ENCODE measurements at regions not wholly inside any gene's neighbourhood (a gene's known extent, or its start where the extent isn't known, plus 50 kb on each side); places are given as distances from the start of the nearest gene placed in this dataset.

DNA sequence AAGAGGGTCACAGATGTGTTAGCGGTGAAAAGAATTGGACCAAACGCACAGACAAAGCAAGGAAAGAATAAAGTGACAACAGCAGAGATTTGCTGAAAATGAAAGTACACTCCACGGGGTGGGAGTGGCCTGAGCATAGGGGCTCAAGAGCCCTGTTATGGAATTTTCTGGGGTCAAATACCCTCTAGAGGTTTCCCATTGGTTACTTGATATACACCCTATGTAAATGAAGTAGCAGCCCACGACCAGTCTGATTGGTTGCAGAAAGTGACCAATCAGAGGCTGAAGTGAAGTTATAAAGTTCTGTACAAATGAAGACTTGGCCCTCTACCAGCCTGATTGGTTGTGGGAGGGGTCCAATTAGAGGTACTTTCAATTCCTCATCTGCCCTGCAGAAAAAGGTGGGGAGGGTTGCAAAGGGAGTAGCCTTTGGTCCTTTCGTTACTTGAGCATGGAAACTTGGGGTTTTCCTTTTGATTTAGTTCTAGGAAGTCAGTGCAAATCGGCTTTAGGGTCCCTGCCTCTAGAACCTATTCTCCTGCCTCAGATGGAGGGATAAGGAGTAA lies 125.6 kb upstream of the PRPS1L1 start:
- no peak for DNase-seq (ENCODE audit: low read depth)

DNA sequence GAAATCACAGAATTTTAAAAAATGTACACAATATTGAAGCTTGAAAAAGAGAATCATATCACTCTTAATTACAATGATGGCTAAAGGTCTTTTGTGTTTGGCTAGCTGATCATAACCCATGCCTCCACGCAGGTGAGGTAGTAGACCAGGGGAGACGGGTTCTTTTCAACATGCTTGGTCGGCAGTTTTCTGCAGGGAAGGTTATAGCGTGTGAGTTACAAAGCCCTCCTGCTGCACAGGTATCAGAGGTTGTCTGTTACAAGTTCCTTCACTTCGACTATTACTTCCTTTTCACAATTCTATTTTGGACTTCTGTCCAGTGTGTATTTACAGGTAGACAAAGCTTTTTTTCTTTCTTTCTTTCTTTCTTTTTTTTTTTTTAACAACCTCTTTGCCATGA lies 127.1 kb upstream of the PRPS1L1 start:
- DNase-seq (ENCODE audit: low read depth) = no peak

DNA sequence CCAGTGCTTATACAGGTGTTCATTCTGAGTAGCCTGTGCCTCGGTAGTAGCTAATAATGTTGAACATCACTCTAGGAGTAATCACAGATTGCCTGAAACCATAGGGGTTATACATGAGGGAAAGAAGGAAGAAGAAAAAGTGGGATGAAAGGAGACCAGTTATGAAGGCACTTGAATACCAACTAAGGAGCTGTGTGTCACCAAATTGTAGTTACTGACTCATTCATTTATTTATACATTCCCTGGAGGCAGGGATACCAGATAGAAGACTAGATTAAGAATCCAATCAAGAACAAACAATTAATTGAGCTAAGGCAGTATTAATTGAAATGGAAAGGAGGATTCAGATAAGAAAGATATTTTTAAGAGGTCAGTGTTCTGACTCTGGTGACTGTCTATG lies 129.6 kb upstream of the PRPS1L1 start:
- DNase-seq (ENCODE audit: low read depth) = no peak

DNA sequence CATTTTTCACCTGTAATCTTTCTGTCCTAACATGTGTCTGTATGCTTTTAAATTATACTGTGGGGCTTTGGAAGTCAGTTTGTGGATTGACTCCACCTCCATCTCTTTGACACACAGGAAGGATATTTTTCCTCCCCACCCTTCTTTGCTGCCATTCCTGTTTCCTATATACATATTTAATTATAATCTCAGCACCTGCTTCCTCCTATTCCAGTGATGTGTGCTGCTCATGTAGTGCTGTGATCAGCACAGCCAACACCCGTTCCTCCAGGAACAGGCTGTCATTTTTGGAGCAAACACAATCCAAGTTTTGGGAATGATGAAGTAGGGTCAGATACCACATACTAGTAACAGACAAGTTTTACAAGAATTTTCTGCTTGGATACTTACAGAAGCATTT lies 135.0 kb upstream of the PRPS1L1 start:
- DNase-seq (ENCODE audit: low read depth) = no peak

DNA sequence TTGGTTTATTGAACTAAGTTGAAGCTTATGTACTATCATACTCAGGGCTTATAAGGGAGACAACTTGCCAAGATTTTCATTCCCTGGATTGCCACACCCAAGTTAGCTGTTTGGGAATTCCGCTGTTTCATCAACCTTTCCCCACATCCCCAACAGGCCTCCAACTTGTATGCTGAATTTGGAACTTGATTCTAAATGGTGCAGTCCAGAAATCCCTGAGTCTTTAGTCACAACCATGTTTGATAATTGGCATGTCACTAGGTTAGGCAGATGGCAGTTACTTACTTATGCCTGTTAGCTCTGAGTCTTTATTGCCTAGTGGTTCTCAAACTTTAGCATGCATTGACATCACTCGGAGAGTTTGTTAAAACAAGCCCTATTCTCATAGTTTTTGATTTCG lies 135.4 kb upstream of the PRPS1L1 start:
- no peak for DNase-seq (ENCODE audit: low read depth)

DNA sequence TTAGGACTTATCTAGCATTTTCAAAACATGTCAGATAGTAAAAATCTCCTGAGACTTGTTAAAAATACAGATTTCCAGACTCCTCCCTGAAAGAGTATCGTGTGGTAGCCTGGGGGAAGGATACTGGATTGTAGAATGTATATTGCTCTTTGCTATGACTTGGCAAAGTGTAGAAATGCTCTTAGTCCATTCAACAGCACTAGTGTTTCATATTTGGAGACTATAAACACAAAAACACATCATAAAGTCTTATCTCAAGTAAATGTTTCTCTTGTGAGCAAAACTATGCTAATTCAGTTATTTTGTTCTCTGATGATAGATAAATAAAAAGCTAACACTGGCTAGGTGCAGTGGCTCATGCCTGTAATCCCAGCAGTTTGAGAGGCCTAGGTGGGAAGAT lies 137.5 kb upstream of the PRPS1L1 start:
- no peak for DNase-seq (ENCODE audit: low read depth)

DNA sequence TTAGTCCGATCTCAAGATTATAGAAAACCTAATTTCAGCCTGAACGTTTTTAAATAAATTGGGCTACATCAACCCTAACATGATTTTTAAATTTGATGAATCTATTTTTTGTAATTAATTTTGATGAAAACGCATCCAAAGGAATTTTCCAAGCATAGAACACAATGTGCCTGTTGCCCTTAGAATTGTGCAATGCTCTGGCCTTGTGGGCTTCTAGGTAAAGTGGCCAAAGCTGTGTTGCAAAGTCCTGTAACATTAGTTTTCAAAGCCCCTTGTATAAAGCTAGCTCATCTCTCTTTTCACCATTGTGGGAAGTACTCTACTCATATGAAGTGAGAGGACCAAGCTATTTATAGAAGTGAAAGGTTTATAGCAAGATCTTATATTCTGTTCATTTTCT lies 138.4 kb upstream of the PRPS1L1 start:
- no peak for DNase-seq (ENCODE audit: low read depth)

DNA sequence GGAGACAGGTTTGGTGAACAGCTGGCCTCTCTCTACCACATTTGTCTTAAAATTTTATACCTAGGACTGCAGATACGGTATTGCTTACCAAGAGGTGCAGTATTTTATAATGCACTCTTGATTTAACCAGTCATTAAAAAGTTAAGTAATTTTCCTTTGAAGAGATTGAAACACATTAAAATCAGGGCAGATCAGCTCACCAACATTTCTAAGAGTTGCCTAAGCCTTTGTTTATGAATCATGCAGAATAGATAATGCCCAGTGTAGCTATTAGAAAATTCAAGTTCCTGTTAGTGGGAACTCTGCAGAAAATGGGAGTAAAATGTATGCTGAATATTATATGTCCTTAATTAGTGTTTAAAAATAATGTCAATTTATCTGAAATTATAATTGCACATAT lies 140.2 kb upstream of the PRPS1L1 start:
- no peak for DNase-seq (ENCODE audit: low read depth)

DNA sequence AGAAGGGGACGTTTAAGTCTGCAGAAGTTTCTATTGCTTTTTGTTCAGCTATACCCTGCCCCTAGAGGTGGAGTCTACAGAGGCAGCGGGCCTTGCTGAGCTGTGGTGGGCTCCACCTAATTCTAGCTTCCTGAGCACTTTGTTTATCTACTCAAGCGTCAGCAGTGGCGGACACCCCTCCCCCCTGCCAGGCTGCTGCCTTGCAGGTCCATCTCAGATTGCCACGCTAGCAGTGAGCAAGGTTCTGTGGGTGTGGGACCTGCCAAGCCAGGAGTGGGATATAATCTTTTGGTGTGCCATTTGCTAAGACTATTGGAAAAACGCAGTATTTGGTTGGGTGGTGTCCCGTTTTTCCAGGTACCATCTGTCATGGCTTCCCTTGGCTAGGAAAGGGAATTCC lies 147.3 kb upstream of the PRPS1L1 start:
- DNase-seq (ENCODE audit: low read depth) = no peak

DNA sequence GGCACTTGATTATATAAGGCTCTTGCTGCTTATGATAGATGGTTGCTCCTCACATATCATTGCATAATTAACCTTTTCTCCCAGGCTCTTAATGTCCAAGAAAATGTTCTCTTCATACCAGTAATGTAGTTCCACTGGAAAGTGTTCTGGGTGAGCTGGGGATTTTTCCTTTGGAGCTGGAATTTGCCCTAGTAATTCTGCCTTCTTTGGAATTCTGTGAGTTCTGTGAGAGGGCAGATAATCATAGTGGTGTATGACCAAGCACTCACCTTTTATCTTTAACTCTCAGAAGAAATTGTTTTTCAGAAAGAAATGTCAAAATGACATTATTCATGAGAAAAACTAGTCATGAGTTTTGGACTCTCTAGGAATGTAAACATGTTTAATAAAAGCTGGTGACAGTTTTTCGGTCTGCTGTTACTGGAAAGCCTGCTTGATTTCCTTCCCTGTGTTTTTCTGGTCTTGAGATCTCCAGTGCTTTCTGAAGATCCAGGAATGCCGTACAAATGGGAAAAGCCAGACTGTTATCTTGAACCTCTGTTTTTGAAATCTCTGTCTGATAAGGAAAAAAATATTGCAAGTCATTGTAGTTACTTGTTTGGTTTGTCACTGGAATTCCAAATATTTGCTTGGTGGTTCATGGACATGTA lies 148.3 kb upstream of the PRPS1L1 start:
- no peak for DNase-seq (ENCODE audit: low read depth)

DNA sequence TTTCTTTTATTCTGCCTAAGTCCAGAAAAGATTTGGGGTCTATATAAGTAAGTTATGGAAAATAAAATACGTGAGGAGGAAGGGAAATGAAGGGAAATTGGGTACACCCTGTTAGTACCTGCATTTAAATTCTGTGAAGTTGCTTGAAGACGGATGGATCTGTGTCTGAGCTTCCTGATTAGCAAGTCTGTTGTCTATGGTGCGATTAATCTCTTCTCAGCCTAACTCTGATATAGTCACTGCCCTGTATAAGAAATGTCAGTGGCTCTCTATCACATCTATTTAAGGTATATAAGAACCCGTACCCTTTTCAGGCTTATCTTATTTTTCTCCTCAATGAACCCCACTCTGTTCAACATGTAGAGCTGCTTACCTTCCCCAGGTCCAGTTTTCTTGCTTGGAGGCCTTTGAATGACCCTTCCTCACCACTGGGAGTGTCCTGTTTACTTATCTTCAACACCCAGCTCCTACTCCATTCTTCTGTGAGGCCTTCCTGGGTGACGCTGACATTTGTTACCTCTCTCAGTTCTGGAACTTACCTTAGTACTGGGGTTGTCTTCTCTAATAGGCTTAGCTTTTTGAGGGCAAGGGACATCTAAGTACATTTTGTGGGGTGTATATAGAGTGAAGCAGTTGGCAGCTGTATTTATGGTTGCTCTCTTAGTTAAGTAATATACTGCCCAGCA lies 149.6 kb upstream of the PRPS1L1 start:
- DNase-seq (ENCODE audit: low read depth) = no peak

DNA sequence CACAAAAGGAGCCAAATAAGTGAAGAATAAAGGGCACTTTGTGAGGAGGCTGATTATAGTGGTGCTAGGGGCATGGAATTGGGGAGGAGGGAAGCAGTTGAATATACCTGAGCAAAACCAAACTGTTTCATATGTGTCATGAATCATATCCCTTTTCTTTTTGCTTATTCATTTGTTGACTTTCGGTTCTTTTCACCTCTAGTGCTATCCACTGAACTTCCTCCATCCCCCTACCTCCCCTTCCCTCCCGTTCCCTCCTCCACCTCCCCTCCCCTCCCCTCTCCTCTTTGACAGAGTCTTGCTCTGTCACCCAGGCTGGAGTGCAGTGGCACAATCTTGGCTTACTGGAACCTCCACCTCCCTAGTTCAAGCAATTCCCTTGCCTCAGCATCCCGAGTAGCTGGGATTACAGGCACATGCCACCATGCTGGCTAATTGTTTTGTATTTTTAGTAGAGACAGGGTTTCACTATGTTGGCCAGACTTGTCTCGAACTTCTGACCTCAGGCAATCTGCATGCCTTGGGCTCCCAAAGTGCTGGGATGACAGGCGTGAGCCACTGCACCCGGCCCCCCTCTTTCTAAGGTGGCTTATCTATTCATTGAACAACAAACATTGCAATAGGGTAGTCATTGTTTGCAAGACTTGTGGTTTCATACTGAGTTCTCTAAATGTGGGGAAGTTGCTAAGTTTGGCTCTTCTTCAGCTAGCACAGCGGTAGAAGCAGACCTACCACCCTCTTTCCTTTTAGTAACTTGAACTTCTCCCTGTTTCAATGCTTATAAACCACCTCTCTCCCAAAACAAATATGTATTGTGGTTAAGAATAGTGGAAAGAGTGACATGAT lies 150.4 kb upstream of the PRPS1L1 start:
- DNase-seq (ENCODE audit: low read depth) = no peak

DNA sequence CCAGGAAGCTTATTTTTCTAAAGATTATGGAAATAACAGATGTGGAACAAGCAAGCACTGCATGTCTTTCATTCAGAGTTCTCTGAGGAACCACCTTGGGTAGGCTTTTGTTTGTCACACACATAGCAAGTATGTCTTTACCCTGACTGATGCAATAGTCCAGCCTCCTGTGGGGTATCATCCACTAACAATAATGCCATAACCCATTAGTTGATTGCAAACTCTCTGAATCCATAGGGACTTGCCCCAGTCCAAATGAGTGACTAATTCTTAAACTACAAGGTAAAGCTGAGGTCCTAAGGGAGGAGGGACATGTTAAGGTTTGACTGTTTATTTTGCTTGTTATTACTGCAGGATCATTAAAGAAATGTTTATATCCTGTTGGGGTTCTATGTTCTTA lies 151.4 kb upstream of the PRPS1L1 start:
- no peak for DNase-seq (ENCODE audit: low read depth)

DNA sequence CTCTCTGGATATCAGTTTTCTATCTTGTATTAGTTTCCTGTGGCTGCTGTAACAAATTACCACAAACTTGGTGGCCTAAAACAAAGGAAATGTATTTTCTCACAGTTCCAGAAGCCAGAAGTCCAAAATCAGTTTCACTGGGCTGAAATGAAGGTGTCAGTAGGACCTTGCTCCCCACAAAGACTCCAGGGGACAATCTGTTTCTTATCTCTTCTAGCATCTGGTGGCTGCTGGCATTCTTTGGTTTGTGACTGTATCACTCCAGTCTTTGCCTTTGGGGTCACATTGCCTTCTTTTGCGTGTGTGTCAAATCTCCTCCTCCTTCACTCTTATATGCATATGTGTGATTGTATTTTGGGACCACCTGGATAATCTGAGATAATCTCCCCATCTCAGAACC lies 153.0 kb upstream of the PRPS1L1 start:
- DNase-seq (ENCODE audit: low read depth) = no peak

DNA sequence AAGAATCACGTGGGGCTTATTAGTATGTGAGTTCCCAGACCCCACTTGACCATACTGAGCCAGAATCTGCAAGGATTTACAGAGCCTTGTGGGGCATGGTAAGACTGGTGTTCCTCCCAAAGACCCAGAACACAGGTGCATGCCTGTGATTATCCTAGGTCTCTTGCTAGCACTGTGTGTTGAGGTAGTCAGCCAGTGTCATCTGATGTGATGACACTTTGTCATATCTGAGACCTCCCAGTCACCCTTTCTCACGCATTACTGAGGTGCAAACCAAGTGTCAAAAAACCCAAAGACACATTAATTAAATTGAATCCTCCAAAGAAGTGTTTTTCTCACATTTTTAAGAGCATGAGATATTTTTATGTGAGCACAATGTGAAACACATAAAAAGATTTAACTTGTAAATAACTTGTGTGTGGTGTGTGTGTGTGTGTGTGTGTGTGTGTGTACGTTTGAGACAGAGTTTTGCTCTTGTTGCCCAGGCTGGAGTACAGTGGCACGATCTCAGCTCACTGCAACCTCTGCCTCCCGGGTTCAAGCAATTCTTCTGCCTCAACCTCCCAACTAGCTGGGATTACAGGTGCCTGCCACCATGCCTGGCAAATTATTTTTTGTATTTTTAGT lies 162.0 kb upstream of the PRPS1L1 start:
- no peak for DNase-seq (ENCODE audit: low read depth)

DNA sequence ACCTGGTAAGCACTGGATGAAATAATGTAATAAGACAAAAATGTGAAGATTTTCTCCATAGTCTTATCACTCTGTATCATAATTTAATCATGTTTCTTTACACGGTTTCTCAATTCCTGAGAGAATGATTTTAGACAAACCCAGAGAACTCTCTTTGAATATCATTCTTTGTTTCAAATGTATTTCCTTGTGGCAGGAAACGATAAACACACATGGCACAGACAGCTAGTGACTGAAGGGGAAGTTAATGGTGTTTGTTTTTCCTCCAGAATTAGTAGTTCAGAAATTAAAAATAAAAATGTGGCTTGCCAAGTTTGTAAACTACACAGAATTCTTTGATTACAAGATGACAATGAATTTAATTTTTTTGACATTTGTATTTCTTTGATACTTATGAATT lies 163.7 kb upstream of the PRPS1L1 start:
- DNase-seq (ENCODE audit: low read depth) = no peak

DNA sequence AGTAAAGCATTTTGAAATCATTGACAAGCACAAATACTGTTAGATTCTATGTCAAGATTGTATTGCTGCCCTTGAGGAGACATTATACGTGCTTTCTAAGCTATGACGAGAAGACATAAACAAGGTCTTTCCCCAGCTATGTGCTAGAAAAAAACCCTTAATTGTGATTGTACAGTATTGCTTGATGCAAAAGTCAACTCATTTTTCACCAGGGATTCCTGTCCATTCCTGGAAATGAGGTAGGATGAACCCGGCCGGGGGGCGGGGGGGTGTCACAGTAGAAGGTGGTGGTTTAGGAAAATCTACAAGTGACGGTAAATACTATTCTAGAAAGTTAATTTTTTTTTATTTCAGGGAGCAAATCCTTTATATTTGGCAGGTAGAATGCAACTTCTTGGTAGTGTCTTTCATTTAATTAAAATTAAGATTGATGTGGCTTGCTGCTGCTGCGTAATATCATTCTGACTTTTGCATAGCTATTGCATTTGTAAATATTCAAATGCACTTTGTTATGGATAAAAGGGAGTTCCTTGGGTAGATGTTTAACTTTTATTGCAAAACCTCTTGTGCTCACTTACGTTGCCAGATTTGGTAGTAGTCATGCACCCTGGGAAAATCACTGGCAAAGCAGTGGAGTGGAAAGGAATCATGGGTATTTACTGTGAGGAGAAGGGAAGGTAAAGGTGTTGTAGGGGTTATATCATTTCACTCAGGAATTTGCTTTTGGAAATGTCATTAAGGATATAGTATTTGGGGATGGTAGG lies 164.4 kb upstream of the PRPS1L1 start:
- no peak for DNase-seq (ENCODE audit: low read depth)

DNA sequence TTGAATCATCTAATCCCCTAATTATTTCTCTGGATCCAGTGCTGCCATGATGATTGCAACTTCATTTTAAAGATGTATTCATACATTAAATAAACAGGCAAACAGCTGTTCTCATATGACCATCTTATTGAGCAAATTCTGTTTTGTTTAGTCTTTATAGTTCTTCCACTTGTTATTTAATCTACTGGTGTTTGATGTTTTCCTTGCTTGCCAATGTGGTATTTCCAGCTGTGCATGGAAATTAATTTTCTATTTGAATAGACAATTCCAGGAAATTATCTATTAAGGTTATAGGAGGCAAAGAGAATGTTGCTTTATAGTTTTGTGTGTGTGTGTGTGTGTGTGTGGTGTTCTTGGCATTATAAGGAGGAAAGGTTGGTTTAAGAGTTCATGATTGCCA lies 167.0 kb upstream of the PRPS1L1 start:
- no peak for DNase-seq (ENCODE audit: low read depth)

DNA sequence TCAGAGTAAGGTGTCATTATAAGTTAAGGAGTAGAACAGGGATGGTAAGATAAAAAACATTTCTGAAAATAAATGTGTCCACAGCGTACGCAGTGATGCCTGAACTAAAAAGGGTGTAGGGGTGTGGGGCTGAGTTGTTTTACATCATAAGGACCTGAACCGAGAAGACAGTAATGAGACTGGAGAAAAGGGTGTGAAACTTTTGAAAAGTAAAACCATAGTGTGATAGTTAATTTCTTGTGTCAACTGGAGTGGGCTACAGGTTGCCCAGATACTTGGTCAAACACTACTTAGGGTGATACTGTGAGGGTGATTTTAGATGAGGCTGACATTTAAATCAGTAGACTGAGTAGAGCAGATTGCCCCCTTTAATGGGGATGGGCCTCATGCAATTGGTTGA lies 169.0 kb upstream of the PRPS1L1 start:
- DNase-seq (ENCODE audit: low read depth) = no peak

DNA sequence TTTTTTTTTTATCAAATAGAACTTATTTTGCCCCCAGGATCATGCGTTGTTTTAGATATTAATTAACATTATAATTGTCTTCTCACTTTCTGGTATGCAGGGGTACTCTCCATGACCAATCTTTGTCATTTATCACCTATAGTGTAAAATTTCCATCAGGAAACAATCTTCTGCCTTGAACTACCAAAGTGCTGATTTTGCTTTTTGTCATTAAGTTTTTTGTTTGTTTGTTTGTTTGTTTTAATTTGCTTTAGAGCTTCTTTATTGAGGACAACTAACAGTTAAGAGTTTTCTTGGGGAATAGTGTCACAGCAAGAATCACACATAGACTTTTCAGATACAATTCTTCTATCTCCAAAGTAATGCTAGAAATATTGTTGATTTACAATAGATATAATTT lies 171.2 kb upstream of the PRPS1L1 start:
- DNase-seq (ENCODE audit: low read depth) = no peak

DNA sequence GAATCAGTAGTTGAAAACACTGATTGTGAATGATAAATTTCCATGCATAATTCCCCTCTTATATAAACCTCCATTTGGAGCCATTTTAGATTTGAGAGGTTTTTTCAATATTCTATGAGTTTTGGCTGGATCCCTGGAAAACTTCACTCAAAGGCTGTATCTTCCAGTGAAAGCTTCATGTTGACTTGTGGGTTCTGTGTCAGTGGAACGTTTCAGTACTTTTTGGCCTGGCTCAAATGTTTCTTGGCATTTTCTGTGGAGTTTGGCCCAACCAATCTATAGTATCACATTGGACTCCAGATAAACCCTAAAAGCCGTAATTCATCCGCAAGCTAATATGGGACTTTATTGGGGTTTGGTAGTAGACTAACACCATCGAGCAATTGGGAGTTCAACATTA lies 172.6 kb upstream of the PRPS1L1 start:
- no peak for DNase-seq (ENCODE audit: low read depth)

DNA sequence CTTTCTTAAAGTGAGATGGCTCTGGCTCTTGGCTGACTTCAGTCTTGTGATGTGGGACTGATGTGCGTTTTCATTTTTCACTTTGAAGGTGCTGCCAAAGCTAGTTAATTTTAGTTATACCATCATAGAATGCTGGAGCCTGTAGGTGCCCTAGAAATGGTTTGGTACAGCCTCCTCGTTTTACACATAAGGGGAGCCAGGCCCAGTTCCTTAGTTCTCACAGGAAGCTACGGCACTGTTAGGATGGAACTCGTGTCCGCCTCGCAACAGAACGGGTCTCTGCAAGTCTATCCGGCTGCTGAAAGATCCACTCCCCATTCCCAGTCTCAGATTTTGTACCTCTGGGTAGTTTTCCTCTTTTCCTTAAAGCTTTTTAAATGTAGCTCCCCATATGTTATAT lies 173.2 kb upstream of the PRPS1L1 start:
- no peak for DNase-seq (ENCODE audit: low read depth)
